Islet precursor cell (in vitro differentiated cells): ENCODE measurements at regions not wholly inside any gene's neighbourhood (a gene's known extent, or its start where the extent isn't known, plus 50 kb on each side); places are given as distances from the start of the nearest gene placed in this dataset.

ENCODE experiments used
- DNase-seq: peaks from one replicate; pipeline ENCODE4 v3.0.0-alpha.2; 2018

GRCh38 chr21:14603202-14603601 lies 57.1 kb upstream of the SAMSN1 start:
- no peak for DNase-seq

GRCh38 chr21:14602382-14602958 lies 56.4 kb upstream of the SAMSN1 start:
- no peak for DNase-seq

- no peak for DNase-seq
Measured at GRCh38 chr21:14600569-14601297, 54.6 kb upstream of the SAMSN1 start.

GRCh38 chr21:14598065-14598464 lies 52.0 kb upstream of the SAMSN1 start:
- no peak for DNase-seq
